BE2C (cell line): ENCODE measurements at regions not wholly inside any gene's neighbourhood (a gene's known extent, or its start where the extent isn't known, plus 50 kb on each side); places are given as distances from the start of the nearest gene placed in this dataset.

Experiments used
- DNase-seq: peaks from one replicate; pipeline ENCODE4 v3.0.0-alpha.2; 2020
- H3K27me3 ChIP-seq: fragments of 250-450 bp; sonication (Bioruptor Pico); 2 replicates; pipeline ENCODE4 v1.5.1; 2020; ENCODE audit warnings: mild to moderate bottlenecking
- H3K36me3 ChIP-seq: fragments of 250-450 bp; sonication (Bioruptor Pico); 2 replicates; pipeline ENCODE4 v1.5.1; 2020; ENCODE audit warnings: mild to moderate bottlenecking
- H3K4me1 ChIP-seq: fragments of 250-450 bp; sonication (Bioruptor Pico); 2 replicates; pipeline ENCODE4 v1.5.1; 2020
- H3K4me3 ChIP-seq: 2 replicates; pipeline ENCODE4 v1.5.1; 2011; ENCODE audit warnings: low read depth, low read length
- H3K9me3 ChIP-seq: fragments of 250-450 bp; sonication (Bioruptor Pico); 2 replicates; pipeline ENCODE4 v1.5.1; 2020
- CTCF ChIP-seq: IDR thresholded peaks from 2 replicates; pipeline ENCODE4 v1.5.1; 2012; ENCODE audit warnings: mild to moderate bottlenecking, low read depth, low read length

- Histone ChIP-seq H3K4me1 (peaks cover 3% of the 10 kb centered on the region; the same call in 1 of the 2 replicates), H3K9me3 (no peaks in the 10 kb centered on the region), H3K27me3 (no peaks in the 10 kb centered on the region), H3K4me3 (no peak overlapping the region), H3K36me3 (no peaks in the 10 kb centered on the region)
- no peak for TF ChIP-seq CTCF
- DNase-seq = no peak
These were observed 485.4 kb upstream of the CLINT1 start for GRCh38 chr5:158344376-158344775.

- H3K27me3 ChIP-seq = no peaks in the 10 kb centered on the region
- TF ChIP-seq CTCF = no peak
- H3K4me1 ChIP-seq = no peaks in the 10 kb centered on the region; the same call in 1 of the 2 replicates
- no peak for DNase-seq
- no peaks in the 10 kb centered on the region for H3K9me3 ChIP-seq
- H3K4me3 ChIP-seq = no peak overlapping the region
- H3K36me3 ChIP-seq = no peaks in the 10 kb centered on the region
These were observed 481.7 kb upstream of the CLINT1 start for GRCh38 chr5:158340608-158341007.

- Histone ChIP-seq H3K4me3 (no peak overlapping the region), H3K27me3 (no peaks in the 10 kb centered on the region), H3K9me3 (no peaks in the 10 kb centered on the region), H3K36me3 (no peaks in the 10 kb centered on the region), H3K4me1 (no peaks in the 10 kb centered on the region)
- no peak for TF ChIP-seq CTCF
- DNase-seq = no peak
These were observed 467.3 kb upstream of the CLINT1 start for GRCh38 chr5:158326256-158326655.

GRCh38 chr5:158324236-158324635 lies 465.3 kb upstream of the CLINT1 start:
- H3K4me3 ChIP-seq = no peak overlapping the region
- DNase-seq = no peak
- no peaks in the 10 kb centered on the region for H3K9me3 ChIP-seq
- H3K36me3 ChIP-seq = no peaks in the 10 kb centered on the region
- no peak for TF ChIP-seq CTCF
- no peaks in the 10 kb centered on the region for H3K27me3 ChIP-seq
- H3K4me1 ChIP-seq = peaks cover 11% of the 10 kb centered on the region

GRCh38 chr5:158322620-158323019 lies 463.7 kb upstream of the CLINT1 start:
- H3K27me3 ChIP-seq = no peaks in the 10 kb centered on the region
- TF ChIP-seq CTCF = no peak
- no peaks in the 10 kb centered on the region for H3K36me3 ChIP-seq
- no peaks in the 10 kb centered on the region for H3K9me3 ChIP-seq
- no peak overlapping the region for H3K4me3 ChIP-seq
- DNase-seq = no peak
- H3K4me1 ChIP-seq = peaks cover 11% of the 10 kb centered on the region

GRCh38 chr5:158320934-158321333 lies 462.0 kb upstream of the CLINT1 start:
- Histone ChIP-seq H3K9me3 (no peaks in the 10 kb centered on the region), H3K27me3 (no peaks in the 10 kb centered on the region), H3K36me3 (no peaks in the 10 kb centered on the region), H3K4me3 (no peak overlapping the region), H3K4me1 (peaks cover 11% of the 10 kb centered on the region)
- no peak for DNase-seq
- TF ChIP-seq CTCF = no peak
